ENCODE measurements at regions not wholly inside any gene's neighbourhood (a gene's known extent, or its start where the extent isn't known, plus 50 kb on each side); places are given as distances from the start of the nearest gene placed in this dataset.

DNA sequence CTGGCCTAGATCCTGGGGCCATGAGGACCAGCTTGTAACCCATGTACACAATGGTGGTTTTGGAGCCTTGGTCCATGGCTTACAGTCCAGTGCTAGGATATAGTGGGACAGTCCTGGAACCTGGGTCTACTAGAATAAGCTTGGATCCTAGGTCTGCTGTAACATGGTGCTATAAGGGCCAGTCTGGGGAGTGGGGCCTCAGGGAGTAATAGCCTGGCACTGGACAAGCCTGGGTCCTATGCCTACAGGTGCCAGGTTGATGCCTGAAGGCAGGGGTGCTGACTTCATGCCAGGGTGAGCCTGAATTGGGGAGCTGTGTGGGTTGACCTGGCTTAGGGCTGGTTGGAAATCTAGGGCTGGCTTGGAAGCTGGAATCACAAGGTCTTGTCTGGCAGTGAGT lies 756.3 kb upstream of the ADGRL3 start:
- DNase-seq (ENCODE audit: low read depth in 2 of 2), result no peak
- H3K4me3 ChIP-seq (replicated peaks in 1 of 2; ENCODE audit: low read depth in 2 of 2, low read length in 2 of 2), result no peak overlapping the region
- TF ChIP-seq, protein P1, sequence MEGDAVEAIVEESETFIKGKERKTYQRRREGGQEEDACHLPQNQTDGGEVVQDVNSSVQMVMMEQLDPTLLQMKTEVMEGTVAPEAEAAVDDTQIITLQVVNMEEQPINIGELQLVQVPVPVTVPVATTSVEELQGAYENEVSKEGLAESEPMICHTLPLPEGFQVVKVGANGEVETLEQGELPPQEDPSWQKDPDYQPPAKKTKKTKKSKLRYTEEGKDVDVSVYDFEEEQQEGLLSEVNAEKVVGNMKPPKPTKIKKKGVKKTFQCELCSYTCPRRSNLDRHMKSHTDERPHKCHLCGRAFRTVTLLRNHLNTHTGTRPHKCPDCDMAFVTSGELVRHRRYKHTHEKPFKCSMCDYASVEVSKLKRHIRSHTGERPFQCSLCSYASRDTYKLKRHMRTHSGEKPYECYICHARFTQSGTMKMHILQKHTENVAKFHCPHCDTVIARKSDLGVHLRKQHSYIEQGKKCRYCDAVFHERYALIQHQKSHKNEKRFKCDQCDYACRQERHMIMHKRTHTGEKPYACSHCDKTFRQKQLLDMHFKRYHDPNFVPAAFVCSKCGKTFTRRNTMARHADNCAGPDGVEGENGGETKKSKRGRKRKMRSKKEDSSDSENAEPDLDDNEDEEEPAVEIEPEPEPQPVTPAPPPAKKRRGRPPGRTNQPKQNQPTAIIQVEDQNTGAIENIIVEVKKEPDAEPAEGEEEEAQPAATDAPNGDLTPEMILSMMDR (IDR thresholded peaks at IDR 0.05; ENCODE audit: low read depth, low read length), result no peak

DNA sequence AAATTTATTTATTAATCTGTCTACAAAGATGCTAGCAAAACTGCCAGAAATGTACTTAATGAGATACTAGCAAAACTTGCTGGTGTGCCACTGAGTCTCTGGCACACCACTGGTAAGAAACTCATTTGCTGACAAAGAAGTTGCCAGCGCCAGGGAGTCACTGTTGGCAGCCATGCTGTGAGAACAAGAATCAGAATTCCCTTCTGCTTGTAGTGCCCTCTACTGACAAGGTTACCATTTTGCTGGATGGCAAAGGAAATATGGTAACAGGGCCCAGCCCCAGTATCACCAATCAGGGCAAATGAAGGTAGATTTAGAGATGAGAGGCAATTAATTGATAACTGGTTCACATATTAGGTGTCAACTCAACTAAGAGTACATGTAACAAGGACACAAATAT lies 750.1 kb upstream of the ADGRL3 start:
- H3K4me3 ChIP-seq (replicated peaks in 1 of 2; ENCODE audit: low read depth in 2 of 2, low read length in 2 of 2), result no peak overlapping the region
- DNase-seq (ENCODE audit: low read depth in 2 of 2), result peak in 1 of 2 donors; percentile 6
- TF ChIP-seq, protein P1 (IDR thresholded peaks at IDR 0.05; ENCODE audit: low read depth, low read length), result no peak

DNA sequence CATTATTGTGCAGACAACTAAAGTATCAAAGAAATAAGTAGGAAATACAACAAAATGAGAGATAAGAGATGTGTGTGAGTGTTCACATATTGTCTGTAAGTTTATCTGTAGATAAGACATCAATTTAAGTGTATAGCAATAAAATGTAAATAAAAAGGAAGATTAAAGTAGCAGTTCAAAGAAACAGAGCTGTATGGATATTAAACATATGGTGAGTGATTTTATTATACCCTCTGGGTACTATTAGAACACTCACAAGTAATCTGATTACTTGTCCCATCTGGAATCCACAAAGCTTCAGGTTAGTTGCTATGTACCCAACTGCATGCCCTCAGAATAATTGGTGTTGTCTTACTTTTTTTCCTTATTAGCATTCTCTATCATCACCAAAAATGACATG lies 747.9 kb upstream of the ADGRL3 start:
- TF ChIP-seq, protein P1 (IDR thresholded peaks at IDR 0.05; ENCODE audit: low read depth, low read length), result no peak
- DNase-seq (ENCODE audit: low read depth in 2 of 2), result no peak
- no peak overlapping the region for H3K4me3 ChIP-seq (replicated peaks in 1 of 2; ENCODE audit: low read depth in 2 of 2, low read length in 2 of 2)

DNA sequence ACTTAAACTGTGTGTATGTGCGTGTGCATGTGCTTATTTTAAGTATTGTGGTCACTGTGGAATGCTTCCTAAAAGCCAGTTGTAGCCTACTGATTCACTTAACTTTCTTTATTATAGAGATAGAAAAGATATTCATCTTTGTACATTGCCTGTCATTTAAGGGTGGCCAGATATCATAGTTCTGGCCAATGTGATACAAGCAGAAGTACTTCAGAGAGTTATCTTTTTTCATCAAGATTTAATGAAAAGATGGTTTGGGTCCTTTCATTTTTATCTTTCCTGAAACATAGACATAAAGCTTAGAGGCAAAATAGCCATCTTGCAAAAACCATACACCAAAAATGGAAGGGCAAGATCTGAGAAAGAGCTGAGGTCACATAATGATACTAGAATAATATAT lies 744.7 kb upstream of the ADGRL3 start:
- no peak for DNase-seq (ENCODE audit: low read depth in 2 of 2)
- TF ChIP-seq, protein P1 (IDR thresholded peaks at IDR 0.05; ENCODE audit: low read depth, low read length), result no peak
- H3K4me3 ChIP-seq (replicated peaks in 1 of 2; ENCODE audit: low read depth in 2 of 2, low read length in 2 of 2), result no peak overlapping the region

DNA sequence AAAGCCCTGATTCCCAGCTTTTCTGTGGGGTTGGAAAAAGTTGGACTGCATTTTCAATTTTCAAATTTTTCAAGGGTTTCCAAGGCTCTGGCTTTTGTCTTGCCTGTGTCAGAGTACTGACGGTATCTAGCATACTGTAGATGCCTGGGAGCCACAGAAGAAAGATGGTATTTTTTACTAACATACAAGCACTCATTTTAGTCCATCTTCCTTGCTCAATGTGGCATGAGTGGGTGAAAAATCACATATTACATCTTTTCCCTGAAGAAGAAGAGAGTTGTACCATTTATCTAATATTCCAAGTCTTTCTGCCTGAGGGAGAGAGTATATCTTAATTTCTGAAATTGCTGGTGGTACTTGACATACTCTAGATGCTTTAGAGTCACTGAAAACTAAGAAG lies 738.6 kb upstream of the ADGRL3 start:
- no peak for DNase-seq (ENCODE audit: low read depth in 2 of 2)
- no peak overlapping the region for H3K4me3 ChIP-seq (replicated peaks in 1 of 2; ENCODE audit: low read depth in 2 of 2, low read length in 2 of 2)
- TF ChIP-seq, protein P1 (IDR thresholded peaks at IDR 0.05; ENCODE audit: low read depth, low read length), result no peak

DNA sequence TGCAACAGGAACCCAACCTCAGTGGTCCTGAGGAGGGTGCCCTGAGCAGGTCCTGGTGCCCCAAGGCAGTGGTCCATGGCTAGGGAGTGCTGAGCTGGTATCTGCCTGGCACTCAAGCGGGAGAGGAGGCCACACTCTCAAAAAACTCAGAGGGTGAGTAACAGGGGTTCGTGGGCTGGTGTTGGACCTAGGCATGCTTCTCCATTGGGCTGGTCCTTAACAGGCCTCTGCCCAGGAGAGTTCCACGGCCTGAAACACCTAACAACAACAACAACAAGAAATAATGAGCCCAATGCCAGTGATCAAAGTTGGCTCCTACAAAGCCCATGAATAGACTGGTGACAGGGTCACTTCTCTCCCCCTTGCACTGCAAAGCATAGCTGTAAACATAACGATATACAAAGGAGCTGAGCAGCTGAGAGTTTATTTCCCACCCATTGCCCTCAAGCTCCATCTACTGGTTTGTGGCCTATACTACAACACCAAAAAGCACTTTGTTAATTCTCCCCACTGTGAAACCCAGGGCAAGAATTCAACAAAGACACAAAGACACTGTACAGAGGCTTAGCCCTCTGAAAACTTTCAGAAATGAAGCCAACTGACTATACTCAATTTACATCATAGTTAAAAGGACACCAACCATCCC lies 736.1 kb upstream of the ADGRL3 start:
- TF ChIP-seq, protein P1 (IDR thresholded peaks at IDR 0.05; ENCODE audit: low read depth, low read length), result peak; percentile 58
- DNase-seq (ENCODE audit: low read depth in 2 of 2), result peak; percentile 4 to 38
- no peak overlapping the region for H3K4me3 ChIP-seq (replicated peaks in 1 of 2; ENCODE audit: low read depth in 2 of 2, low read length in 2 of 2)

DNA sequence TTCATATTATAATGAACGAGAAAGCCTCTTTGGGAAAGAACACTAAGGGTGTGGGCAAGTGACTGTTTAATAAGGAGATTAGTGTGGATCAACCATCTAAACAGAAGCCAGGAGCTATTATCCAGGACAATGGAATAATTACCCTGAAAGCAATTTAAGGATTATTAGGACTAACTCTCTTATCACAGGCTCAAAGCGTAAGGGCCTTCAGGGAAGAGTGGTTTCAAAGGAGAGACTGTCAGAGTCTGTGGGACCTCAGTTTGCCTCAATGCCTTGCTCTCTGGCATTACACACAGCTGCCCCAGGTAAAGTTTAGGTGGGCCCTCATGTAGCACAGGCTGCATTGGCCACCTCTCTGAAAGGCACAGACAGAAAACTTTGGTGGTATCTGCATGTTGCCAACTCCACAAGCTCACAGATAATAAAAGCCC lies 717.2 kb upstream of the ADGRL3 start:
- no peak overlapping the region for H3K4me3 ChIP-seq (replicated peaks in 1 of 2; ENCODE audit: low read depth in 2 of 2, low read length in 2 of 2)
- no peak for DNase-seq (ENCODE audit: low read depth in 2 of 2)
- TF ChIP-seq, protein P1 (IDR thresholded peaks at IDR 0.05; ENCODE audit: low read depth, low read length), result no peak
